ENCODE measurements at regions not wholly inside any gene's neighbourhood (a gene's known extent, or its start where the extent isn't known, plus 50 kb on each side); places are given as distances from the start of the nearest gene placed in this dataset.

DNA sequence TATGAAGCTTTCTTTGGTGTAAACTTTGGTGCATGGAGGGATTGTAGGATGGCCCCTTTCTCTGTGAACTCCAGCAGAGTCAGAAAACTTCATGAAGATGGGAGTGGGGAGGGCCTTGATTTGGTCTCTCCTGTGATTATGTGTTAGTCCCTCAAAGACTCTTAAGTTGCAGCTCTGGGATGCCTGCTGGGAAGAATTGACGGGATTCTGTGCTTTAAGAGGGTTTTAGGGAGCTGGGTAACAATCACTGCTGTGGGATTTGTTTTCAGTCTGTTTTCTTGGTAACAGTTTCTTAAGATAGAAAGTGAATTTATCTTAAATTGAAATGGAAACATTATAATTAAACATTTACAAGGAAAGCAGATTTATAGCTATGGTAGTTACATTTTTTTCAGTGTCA, 378.1 kb downstream of the AACS start:
- Histone ChIP-seq H3K27ac (ENCODE audit: low read length in 2 of 2) (no peak overlapping the region), H3K4me3 (ENCODE audit: control extremely low read depth in 1 of 5, extremely low read depth in 1 of 5, insufficient read depth in 1 of 5, low read depth in 2 of 5, low read length in 4 of 5) (no peak overlapping the region), H2AFZ (ENCODE audit: insufficient read depth, low read depth, low read length, poor library complexity, severe bottlenecking) (no peak overlapping the region), H3K4me1 (ENCODE audit: control insufficient read depth in 2 of 2, insufficient read depth in 2 of 2, low read length in 2 of 2) (no peaks in the 10 kb centered on the region), H3K36me3 (replicated peaks in 1 of 2; ENCODE audit: control extremely low read depth in 1 of 2, control insufficient read depth in 1 of 2, extremely low read depth in 1 of 2, insufficient read depth in 2 of 2, low read length in 1 of 2) (no peaks in the 10 kb centered on the region), H3K9me3 (ENCODE audit: control extremely low read depth in 1 of 3, control insufficient read depth in 2 of 3, insufficient read depth in 1 of 3, low read length in 2 of 3) (peaks cover 0 to 7% (median 0%) of the 10 kb centered on the region in 3 donors), H3K9ac (ENCODE audit: low read length) (no peak overlapping the region), H3K79me2 (ENCODE audit: control insufficient read depth, insufficient read depth, low read length) (no peaks in the 10 kb centered on the region), H3K4me2 (replicated peaks; ENCODE audit: low read depth, low read length, poor library complexity, severe bottlenecking) (no peak overlapping the region), H4K20me1 (ENCODE audit: control insufficient read depth, insufficient read depth, low read length, poor library complexity, severe bottlenecking) (no peaks in the 10 kb centered on the region), H3K27me3 (replicated peaks in 1 of 4; ENCODE audit: control extremely low read depth in 1 of 4, control insufficient read depth in 3 of 4, insufficient read depth in 4 of 4, low read length in 3 of 4) (no peaks in the 10 kb centered on the region)
- intact Hi-C loops (cut with micrococcal nuclease): no loop called here
- DNase-seq (no peak), ATAC-seq (ENCODE audit: low read depth) (no peak)
- CTCF ChIA-PET: no interaction called here
- H3K4me1 Mint-ChIP-seq: no peaks in the 10 kb centered on the region
- no peak overlapping the region for H3K27ac Mint-ChIP-seq
- H3K9me3 Mint-ChIP-seq (ENCODE audit: insufficient read depth): no peaks in the 10 kb centered on the region
- POLR2A ChIA-PET: no interaction called here
- H3K27me3 Mint-ChIP-seq: no peaks in the 10 kb centered on the region
- TF ChIP-seq CTCF (IDR thresholded peaks at IDR 0.05) (no peak), EZH2 (IDR thresholded peaks at IDR 0.05; ENCODE audit: borderline replicate concordance, insufficient read depth, low read depth, low read length, poor library complexity, severe bottlenecking) (no peak)
- WGBS (ENCODE audit: insufficient coverage): 40% methylated on average over 1 of the region's 1 CpG
- H3K4me3 Mint-ChIP-seq: no peak overlapping the region

DNA sequence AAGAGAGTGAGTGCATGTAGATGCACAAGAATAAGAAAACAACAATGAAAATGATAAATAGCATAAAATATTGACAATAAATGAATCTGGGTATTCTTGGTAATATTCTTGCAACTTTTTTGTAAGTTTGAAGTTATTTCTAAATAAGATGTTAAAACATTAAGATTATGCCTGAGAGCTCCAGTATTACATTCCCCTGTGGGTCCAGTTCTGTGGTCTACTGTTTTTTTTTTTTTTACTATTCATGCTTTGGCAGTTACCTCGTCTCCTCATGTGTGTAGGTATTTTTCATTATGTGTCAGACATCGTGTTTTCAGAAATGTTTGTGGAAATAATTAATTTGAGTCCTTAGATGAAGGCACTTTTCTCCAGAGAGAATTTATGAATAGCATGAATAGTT, 386.2 kb downstream of the AACS start:
- ATAC-seq (ENCODE audit: low read depth) (no peak), DNase-seq (no peak)
- H3K9me3 Mint-ChIP-seq (ENCODE audit: insufficient read depth): peaks cover 4% of the 10 kb centered on the region
- Histone ChIP-seq H3K27me3 (replicated peaks in 1 of 4; ENCODE audit: control extremely low read depth in 1 of 4, control insufficient read depth in 3 of 4, insufficient read depth in 4 of 4, low read length in 3 of 4) (peaks cover 0 to 3% (median 1%) of the 10 kb centered on the region in 4 experiments), H4K20me1 (ENCODE audit: control insufficient read depth, insufficient read depth, low read length, poor library complexity, severe bottlenecking) (no peaks in the 10 kb centered on the region), H2AFZ (ENCODE audit: insufficient read depth, low read depth, low read length, poor library complexity, severe bottlenecking) (no peak overlapping the region), H3K9ac (ENCODE audit: low read length) (no peak overlapping the region), H3K4me3 (ENCODE audit: control extremely low read depth in 1 of 5, extremely low read depth in 1 of 5, insufficient read depth in 1 of 5, low read depth in 2 of 5, low read length in 4 of 5) (no peak overlapping the region), H3K27ac (ENCODE audit: low read length in 2 of 2) (no peak overlapping the region), H3K4me1 (ENCODE audit: control insufficient read depth in 2 of 2, insufficient read depth in 2 of 2, low read length in 2 of 2) (no peaks in the 10 kb centered on the region), H3K36me3 (replicated peaks in 1 of 2; ENCODE audit: control extremely low read depth in 1 of 2, control insufficient read depth in 1 of 2, extremely low read depth in 1 of 2, insufficient read depth in 2 of 2, low read length in 1 of 2) (no peaks in the 10 kb centered on the region), H3K79me2 (ENCODE audit: control insufficient read depth, insufficient read depth, low read length) (no peaks in the 10 kb centered on the region), H3K9me3 (ENCODE audit: control extremely low read depth in 1 of 3, control insufficient read depth in 2 of 3, insufficient read depth in 1 of 3, low read length in 2 of 3) (peaks cover 3 to 5% (median 3%) of the 10 kb centered on the region in 3 donors), H3K4me2 (replicated peaks; ENCODE audit: low read depth, low read length, poor library complexity, severe bottlenecking) (no peak overlapping the region)
- no peak overlapping the region for H3K4me3 Mint-ChIP-seq
- peaks cover 10% of the 10 kb centered on the region for H3K27me3 Mint-ChIP-seq
- WGBS (ENCODE audit: insufficient coverage): 80% methylated on average over 2 of the region's 2 CpGs
- TF ChIP-seq EZH2 (IDR thresholded peaks at IDR 0.05; ENCODE audit: borderline replicate concordance, insufficient read depth, low read depth, low read length, poor library complexity, severe bottlenecking): no peak
- no peak for TF ChIP-seq CTCF (IDR thresholded peaks at IDR 0.05)
- ChIA-PET CTCF (no interaction called here), POLR2A (no interaction called here)
- intact Hi-C loops (cut with micrococcal nuclease): no loop called here
- H3K27ac Mint-ChIP-seq: no peak overlapping the region
- no peaks in the 10 kb centered on the region for H3K4me1 Mint-ChIP-seq

Data from B cell (primary cell).